ENCODE measurements at regions not wholly inside any gene's neighbourhood (a gene's known extent, or its start where the extent isn't known, plus 50 kb on each side); places are given as distances from the start of the nearest gene placed in this dataset.
"Not testable (repeated sequence)": the region's sequence is repeated elsewhere in the genome, so short reads cannot be mapped to it uniquely, and the experiment has no call there.

DNA sequence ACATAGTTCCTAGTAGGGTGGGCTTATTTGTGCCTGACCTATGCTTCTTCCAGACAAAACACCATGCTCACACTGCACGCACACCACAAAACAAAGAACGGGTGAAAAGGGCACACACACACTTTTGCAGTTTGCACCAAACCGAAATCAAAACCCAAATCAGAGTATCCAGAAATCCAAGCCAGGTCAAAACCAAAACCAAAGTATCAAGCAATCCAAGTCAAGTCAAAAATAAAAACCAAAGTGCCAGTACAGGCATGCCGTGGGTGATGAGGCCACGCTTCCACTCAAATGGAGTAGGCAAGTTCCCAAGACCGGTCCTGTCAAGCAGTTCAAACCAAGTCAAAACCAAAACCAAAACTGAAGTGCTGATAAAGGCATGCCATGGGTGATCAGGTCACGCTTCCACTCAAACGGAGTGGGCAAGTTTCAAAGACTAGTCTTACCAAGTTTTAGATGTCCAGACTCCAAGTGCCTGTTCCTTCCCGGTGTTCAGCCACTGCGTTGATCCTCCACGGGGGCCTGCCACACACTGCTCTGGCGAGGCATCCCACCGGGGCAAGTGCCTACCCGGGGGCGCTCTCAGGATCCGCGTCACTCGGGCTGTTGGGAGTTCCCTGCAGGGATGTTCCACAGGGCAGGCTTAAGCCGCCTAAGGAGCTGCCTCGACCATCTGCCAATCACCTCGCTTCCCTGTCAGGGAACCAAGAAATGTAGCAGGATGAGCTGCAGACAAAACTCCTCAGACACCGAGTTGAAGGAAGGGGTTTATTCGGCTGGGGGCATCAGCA, 184.5 kb upstream of the SGO1 start:
- DNase-seq, result not testable (repeated sequence)

DNA sequence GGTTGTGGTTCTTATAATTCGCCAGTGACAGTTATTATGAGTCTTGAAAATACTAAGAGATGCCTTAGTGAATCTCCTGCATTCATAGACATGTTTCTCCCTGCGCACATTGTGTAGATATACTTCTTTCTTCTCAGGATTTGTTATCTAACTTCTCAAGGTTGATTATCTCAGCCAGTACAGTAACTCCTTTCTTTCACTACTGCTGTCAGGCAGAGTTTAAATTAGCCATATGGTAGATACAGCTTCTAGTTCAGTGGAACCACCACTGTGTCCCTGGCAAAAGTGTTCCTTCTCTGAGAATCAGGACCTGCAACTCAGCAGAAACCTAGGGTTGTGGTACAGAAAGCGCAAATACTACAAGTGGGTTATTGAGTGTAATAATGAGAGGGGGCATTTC, 175.0 kb upstream of the SGO1 start:
- DNase-seq, result no peak

DNA sequence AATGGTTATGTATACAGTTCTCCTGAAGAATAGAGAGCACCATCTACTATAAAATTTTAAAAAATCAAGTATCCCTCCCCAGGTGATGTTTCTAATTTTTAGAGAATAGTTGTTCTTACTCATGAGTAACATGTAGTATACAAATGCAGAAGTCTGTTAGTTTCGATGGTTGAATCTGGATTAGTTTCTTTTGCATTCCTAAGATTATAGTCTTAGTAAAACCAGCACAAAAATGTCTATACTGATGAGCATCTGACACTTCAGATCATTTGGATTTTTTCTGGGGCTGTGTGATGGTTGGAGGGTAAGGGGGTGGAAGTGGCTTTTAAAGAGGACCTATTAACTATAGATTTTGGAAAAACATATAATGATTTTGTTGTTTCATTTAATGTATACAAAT, 167.3 kb upstream of the SGO1 start:
- no peak for DNase-seq

DNA sequence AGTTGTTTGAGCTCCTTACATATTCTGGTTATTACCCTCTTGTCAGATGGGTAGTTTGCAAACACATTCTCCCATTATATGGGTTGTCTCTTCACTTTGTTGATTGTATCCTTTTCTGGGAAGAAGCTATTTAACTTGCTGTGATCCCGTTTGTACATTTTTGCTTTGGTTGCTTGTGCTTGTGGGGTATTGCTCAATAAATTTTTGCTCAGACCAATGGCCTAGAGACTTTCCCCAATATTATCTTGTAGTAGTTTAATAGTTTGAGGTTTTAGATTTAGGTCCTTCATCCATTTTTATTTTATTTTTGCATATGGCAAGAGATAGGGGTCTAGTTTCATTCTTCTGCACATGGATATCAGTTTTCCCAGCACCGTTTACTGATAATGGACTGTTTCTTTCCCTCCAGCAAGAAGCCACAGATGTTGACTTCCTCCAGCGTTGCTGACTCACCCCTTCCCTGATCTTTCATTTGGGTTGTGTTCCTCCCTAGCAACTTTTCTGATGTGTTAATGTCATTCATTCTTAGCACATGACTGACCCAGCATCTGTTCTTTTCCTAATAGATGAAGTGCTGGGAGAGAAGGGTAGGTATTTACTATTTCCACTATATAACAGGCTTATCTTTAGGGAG, 166.7 kb upstream of the SGO1 start:
- no peak for DNase-seq

GRCh38 chr3:20350449-20350848, 164.4 kb upstream of the SGO1 start:
- no peak for DNase-seq

DNA sequence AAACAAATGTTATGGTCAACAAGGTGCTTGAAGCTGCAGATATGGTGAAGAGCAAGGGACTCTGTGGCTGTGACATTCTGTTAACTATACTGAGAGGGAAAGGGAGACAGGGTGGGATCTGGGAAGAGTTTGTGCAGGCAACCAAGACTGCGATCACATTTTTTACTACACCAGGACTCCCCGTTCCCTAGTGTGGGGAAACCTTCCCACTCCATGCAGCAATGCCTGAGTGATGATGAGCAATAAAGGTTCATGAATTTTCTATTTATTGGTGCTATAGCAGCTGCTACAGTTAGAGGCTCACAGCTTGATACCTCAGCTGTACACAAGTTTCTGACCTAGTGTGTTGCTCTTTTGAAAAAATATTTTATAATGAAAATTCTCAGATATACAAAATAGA, 160.9 kb upstream of the SGO1 start:
- DNase-seq, result no peak

- DNase-seq, result no peak
Observed at GRCh38 chr3:20346369-20346768, 160.4 kb upstream of the SGO1 start.

GRCh38 chr3:20344400-20344959, 158.5 kb upstream of the SGO1 start:
- DNase-seq, result no peak

GRCh38 chr3:20343790-20344189, 157.8 kb upstream of the SGO1 start:
- DNase-seq, result no peak

DNA sequence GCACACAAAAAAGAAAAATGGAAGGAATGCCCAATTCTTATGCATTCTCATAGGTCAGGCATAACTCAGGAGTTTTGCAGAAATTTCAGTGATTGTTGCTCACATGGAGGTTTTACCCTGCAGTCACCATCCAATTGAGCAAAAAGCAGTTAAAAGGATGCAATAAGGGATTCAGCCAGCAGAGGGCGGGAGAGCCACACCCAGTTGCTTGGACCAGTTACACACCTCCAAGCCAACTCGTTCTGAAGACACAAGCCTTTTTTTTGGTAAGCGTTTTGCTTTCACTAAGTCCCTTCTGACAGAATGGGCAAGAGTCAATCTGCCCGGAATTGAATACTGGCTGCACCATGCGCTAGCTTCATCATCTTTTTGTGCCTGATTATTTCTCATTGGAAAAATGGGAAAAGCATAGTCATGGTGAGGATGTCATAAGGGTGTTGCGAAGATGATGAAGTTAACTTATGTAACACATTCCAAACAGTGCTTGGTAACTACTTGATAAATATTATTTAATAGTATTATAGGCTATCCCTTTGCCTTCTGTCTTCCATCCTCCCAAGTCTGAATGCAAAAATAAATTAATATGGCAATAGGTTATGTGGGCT, 154.4 kb upstream of the SGO1 start:
- DNase-seq, result peak; percentile 22

DNA sequence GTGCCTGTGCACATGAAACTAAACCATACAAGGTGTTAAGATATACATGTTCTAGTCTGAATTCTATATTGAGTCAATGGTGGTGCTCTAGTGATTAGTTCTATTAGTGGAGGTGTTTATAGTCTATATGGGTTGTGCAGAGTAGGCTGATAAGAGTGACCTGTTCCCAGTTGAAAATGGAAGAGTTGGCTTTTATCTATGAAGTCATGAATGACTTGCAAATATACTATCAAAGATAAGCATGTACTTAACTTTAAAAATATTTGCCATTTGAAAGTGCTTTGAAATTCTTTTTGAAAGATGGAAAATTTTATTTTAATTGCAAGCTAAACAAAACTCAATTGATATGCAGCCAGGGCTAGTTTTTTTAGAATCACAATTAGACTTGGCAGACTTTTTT, 150.6 kb upstream of the SGO1 start:
- no peak for DNase-seq

DNA sequence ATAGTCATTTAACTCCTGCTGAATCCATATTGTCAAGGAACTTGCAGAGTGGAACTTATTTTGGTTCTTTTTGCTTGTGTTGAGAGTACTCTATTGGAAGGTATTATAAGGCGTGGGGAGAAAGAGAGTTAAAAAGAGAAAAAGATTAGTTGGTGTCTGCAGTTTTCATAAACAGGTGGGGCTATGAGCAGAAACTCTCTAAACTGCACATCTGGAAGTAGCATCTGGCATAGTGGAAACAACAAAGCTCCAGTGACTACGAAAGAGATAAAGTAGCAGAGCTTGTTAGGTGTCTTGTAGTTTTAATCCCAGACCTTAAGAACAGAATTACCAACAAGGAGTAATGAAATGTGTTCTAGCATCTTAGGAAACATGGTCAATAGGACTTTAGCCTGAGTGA, 148.8 kb upstream of the SGO1 start:
- DNase-seq, result no peak

DNA sequence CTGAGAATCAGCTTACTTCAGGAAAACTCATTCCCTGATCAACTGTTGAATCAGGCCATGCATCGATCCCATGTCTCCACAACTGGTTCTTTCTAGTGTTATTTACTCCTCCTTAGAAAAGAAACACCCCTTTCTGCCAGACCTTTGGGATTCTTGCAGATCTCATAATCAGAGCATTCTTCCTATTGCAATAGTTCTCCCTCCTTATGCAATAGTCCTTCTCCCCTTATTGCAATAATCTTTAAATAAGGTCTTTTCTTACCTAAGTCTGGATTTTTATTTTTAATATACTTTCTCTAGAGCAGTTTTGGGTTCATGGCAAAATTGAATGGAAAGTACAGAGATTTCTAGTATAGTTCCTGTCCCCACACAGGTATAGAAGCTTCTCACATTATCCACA, 141.9 kb upstream of the SGO1 start:
- no peak for DNase-seq

DNA sequence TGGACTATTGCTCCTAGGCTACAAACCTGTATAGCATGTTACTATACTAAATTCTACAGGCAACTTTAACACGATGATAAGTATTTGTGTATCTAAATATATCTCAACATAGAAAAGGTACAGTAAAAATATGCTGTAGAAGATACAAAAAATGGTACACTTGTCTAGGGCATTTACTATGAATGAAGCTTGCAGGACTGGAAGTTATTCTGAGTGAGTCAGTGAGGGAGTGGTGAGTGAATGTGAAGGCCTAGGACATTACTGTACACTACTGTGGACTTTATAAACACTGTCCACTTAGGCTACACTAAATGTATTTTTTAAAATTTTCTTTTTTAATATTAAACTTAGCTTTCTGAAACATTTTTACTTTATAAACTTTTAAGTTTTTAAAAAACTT, 140.5 kb upstream of the SGO1 start:
- no peak for DNase-seq

GRCh38 chr3:20325563-20325962, 139.6 kb upstream of the SGO1 start:
- no peak for DNase-seq

- no peak for DNase-seq
Observed at GRCh38 chr3:20324664-20325478, 138.9 kb upstream of the SGO1 start.

DNA sequence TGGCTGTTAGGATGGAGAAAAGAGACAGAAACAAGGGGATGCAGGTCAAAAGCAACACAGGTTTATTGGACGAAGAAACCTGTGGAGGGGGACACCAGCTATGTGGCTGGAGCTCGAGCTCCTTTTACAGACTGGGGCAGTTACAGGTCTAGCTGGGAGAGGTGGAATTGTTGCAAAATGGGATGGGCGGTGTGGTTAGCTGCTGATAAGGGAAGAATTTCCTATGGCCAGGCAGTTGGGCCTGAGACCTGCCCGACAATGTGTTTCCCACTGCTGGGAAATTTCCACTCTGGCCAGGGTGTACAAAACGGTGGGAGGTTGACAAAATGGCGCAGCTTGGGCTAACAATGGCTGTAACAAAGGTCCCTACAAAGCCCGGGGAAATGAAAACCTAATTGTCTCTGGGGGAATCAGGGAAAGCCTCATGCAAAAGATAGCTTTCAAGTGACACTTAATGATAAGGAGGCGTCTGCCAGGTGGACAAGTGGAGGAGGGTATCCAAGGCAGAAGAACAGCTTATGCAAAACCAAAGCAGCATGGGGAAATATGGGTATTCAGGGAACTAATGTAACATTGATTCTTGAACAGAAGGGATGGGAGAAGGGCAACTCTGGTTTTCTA, 137.4 kb upstream of the SGO1 start:
- no peak for DNase-seq

- DNase-seq, result no peak
Observed at GRCh38 chr3:20322085-20322484, 136.1 kb upstream of the SGO1 start.

GRCh38 chr3:20321391-20322047, 135.5 kb upstream of the SGO1 start:
- no peak for DNase-seq

- DNase-seq, result no peak
Observed at GRCh38 chr3:20320489-20320888, 134.5 kb upstream of the SGO1 start.

DNA sequence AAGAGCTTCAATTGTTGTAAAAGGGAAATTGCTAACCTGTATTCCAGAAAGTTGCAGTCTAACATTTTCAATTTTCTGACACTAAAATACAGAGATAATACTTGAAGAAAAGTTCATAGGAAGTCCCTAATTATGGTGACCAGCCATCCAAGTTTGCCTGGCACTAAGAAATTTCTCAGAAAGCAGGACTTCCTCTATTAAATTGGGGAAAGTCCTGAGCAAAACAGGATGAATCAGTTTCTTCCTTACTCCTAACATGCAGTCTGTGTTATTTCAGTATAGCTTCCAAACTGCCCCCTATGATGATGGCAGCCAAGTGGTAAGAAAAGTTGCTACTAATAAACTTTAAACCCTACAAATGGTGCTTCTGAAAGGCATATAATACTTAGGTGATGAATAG, 133.5 kb upstream of the SGO1 start:
- DNase-seq, result no peak

- no peak for DNase-seq
Observed at GRCh38 chr3:20317616-20318015, 131.6 kb upstream of the SGO1 start.
